ENCODE measurements at regions not wholly inside any gene's neighbourhood (a gene's known extent, or its start where the extent isn't known, plus 50 kb on each side); places are given as distances from the start of the nearest gene placed in this dataset.

- no peak overlapping the region for H3K4me3 ChIP-seq (replicated peaks in 1 of 2; ENCODE audit: low read depth in 1 of 2, low read length in 2 of 2)
- DNase-seq (ENCODE audit: low read depth, low spot score): no peak
- no peaks in the 10 kb centered on the region for H3K27me3 ChIP-seq (ENCODE audit: insufficient read depth, low read length)
- H3K4me1 ChIP-seq (ENCODE audit: control insufficient read depth in 1 of 2, insufficient read depth in 2 of 2, low read length in 2 of 2): no peaks in the 10 kb centered on the region
- H3K9ac ChIP-seq (ENCODE audit: low read length): no peak overlapping the region
- no peaks in the 10 kb centered on the region for H3K9me3 ChIP-seq (ENCODE audit: control insufficient read depth in 1 of 2, insufficient read depth in 1 of 2, low read depth in 1 of 2, low read length in 2 of 2)
- H3K79me2 ChIP-seq (ENCODE audit: insufficient read depth, low read length): no peaks in the 10 kb centered on the region
- H4K20me1 ChIP-seq (ENCODE audit: insufficient read depth): no peaks in the 10 kb centered on the region
- intact Hi-C loops (cut with micrococcal nuclease): no loop called here
- H3K27ac ChIP-seq (ENCODE audit: low read depth, low read length): no peak overlapping the region
- H3K4me2 ChIP-seq (ENCODE audit: low read length): no peak overlapping the region
- no peak for ATAC-seq
- no TSS peak for BruUV-seq (replicated peaks)
- no peaks in the 10 kb centered on the region; the same call in 1 of the 2 replicates for H3K9me2 ChIP-seq (ENCODE audit: insufficient read depth)
- ChIA-PET POLR2A (no interaction called here), RAD21 (ENCODE audit: low non-redundant PET in 1 of 2, low total read pairs in 2 of 2, uncharacterized antibody in 2 of 2, unreplicated experiment in 2 of 2) (no interaction called here), CTCF (no interaction called here)
- H3K36me3 ChIP-seq (ENCODE audit: control insufficient read depth in 1 of 2, insufficient read depth in 2 of 2, low read length in 2 of 2): no peaks in the 10 kb centered on the region
- H2AFZ ChIP-seq (ENCODE audit: low read depth, low read length, poor library complexity, severe bottlenecking): peak overlapping the region; percentile 8
- TF ChIP-seq FOSL1 (IDR thresholded peaks at IDR 0.05; ENCODE audit: low read depth) (no peak), EZH2 (IDR thresholded peaks at IDR 0.05) (no peak), EZH2phosphoT487 (IDR thresholded peaks at IDR 0.05; ENCODE audit: borderline replicate concordance) (no peak), CEBPB (IDR thresholded peaks at IDR 0.05; ENCODE audit: low read depth) (no peak), POLR2AphosphoS5 (IDR thresholded peaks at IDR 0.05; ENCODE audit: low read depth, low read length) (no peak), ZBTB33 (IDR thresholded peaks at IDR 0.05; ENCODE audit: extremely low read depth, insufficient replicate concordance, low read length) (no peak), ZNF274 (IDR thresholded peaks at IDR 0.05; ENCODE audit: low read depth, low read length) (no peak), REST (IDR thresholded peaks at IDR 0.05; ENCODE audit: low read depth) (no peak), CBX3 (IDR thresholded peaks at IDR 0.05; ENCODE audit: low read depth) (no peak), EGR1 (IDR thresholded peaks at IDR 0.05; ENCODE audit: low read depth) (no peak), ELF1 (IDR thresholded peaks at IDR 0.05; ENCODE audit: borderline replicate concordance, low read depth) (no peak)
These were observed 573.6 kb downstream of the MMUT start for GRCh38 chr6:48889429-48889828.
